ENCODE measurements at regions not wholly inside any gene's neighbourhood (a gene's known extent, or its start where the extent isn't known, plus 50 kb on each side); places are given as distances from the start of the nearest gene placed in this dataset.

GRCh38 chr11:104765401-104766095 lies 132.7 kb downstream of the CASP12 start:
- peak in 1 of 2 donors; percentile 9 for DNase-seq (ENCODE audit: low read depth in 2 of 2)
- H3K4me3 ChIP-seq (replicated peaks in 1 of 2; ENCODE audit: low read depth in 2 of 2, low read length in 2 of 2) = no peak overlapping the region
- TF ChIP-seq, protein P1, sequence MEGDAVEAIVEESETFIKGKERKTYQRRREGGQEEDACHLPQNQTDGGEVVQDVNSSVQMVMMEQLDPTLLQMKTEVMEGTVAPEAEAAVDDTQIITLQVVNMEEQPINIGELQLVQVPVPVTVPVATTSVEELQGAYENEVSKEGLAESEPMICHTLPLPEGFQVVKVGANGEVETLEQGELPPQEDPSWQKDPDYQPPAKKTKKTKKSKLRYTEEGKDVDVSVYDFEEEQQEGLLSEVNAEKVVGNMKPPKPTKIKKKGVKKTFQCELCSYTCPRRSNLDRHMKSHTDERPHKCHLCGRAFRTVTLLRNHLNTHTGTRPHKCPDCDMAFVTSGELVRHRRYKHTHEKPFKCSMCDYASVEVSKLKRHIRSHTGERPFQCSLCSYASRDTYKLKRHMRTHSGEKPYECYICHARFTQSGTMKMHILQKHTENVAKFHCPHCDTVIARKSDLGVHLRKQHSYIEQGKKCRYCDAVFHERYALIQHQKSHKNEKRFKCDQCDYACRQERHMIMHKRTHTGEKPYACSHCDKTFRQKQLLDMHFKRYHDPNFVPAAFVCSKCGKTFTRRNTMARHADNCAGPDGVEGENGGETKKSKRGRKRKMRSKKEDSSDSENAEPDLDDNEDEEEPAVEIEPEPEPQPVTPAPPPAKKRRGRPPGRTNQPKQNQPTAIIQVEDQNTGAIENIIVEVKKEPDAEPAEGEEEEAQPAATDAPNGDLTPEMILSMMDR (IDR thresholded peaks at IDR 0.05; ENCODE audit: low read depth, low read length) = no peak

DNA sequence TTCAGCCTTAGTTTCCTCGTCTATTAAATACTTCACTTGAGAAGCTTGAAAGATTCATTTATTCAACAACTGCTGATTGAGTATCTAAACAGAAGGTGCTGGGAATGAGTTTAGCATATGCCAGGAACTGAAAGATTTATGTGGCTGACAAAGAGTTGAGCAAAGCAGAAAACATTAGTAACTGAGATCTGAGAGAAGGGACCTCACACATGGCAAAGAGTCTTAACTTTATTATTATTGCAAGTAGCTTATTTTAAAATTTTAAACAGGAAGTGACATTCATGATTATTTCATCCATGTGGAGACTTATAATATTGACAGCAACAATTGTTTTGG lies 133.6 kb downstream of the CASP12 start:
- DNase-seq (ENCODE audit: low read depth in 2 of 2) = no peak
- TF ChIP-seq, protein P1 (IDR thresholded peaks at IDR 0.05; ENCODE audit: low read depth, low read length) = no peak
- no peak overlapping the region for H3K4me3 ChIP-seq (replicated peaks in 1 of 2; ENCODE audit: low read depth in 2 of 2, low read length in 2 of 2)

GRCh38 chr11:104763930-104764709 lies 134.1 kb downstream of the CASP12 start:
- DNase-seq (ENCODE audit: low read depth in 2 of 2) = no peak
- TF ChIP-seq, protein P1 (IDR thresholded peaks at IDR 0.05; ENCODE audit: low read depth, low read length) = no peak
- H3K4me3 ChIP-seq (replicated peaks in 1 of 2; ENCODE audit: low read depth in 2 of 2, low read length in 2 of 2) = no peak overlapping the region

DNA sequence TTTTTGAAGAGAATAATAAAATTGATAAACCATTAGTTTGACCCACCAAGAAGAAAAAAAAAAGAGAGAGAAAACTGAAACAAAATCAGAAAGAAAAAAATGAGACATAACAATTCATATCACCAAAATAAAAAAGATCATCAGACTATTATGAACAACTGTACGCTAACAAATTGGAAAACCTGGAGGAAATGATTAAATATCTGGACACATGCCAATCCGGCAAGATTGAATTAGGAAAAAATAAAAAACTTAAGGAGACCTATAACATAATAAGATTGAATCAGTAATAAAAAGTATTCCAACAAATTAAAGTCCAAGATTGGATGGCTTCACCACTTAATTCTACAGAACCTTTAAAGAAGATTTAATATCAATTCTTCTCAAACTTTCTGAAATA lies 136.7 kb downstream of the CASP12 start:
- no peak overlapping the region for H3K4me3 ChIP-seq (replicated peaks in 1 of 2; ENCODE audit: low read depth in 2 of 2, low read length in 2 of 2)
- TF ChIP-seq, protein P1 (IDR thresholded peaks at IDR 0.05; ENCODE audit: low read depth, low read length) = no peak
- no peak for DNase-seq (ENCODE audit: low read depth in 2 of 2)

DNA sequence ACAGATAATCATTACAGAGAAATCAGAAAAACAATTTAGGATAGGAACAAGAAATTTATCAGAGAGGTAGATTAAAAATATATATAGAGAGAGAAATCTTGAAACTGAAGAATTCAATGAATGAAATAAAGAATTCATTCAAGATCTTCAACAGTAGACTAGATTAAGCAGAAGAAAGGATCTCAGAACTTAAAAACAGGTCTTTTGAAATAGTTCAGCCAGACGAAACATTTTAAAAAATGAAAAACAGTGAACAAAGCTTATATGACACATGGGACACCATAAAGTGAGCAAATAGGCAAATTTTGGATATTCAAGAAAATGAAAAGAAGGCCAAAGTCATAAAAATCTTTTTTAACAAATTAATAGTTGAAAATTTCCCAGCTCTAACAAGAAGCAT lies 138.8 kb downstream of the CASP12 start:
- TF ChIP-seq, protein P1 (IDR thresholded peaks at IDR 0.05; ENCODE audit: low read depth, low read length) = no peak
- DNase-seq (ENCODE audit: low read depth in 2 of 2) = no peak
- no peak overlapping the region for H3K4me3 ChIP-seq (replicated peaks in 1 of 2; ENCODE audit: low read depth in 2 of 2, low read length in 2 of 2)

DNA sequence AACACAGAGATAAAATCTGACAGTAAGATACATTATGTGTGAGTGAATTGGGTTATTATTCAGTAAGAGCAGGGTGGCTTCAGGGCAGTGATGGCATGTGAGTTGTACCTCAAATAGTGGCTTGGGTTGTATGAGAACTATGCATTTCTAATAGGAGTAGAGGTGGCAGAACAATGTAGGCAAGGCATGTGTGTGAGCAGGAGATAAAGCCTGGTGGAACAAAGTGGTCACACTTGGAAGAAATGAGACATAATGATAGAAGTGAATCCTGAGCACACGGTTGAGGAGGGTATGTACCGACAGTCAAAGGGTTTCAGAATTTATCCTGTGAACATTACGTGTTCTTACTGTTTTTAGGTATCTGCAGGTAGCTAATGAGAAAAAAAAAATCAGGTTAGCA lies 159.3 kb downstream of the CASP12 start:
- H3K4me3 ChIP-seq (replicated peaks in 1 of 2; ENCODE audit: low read depth in 2 of 2, low read length in 2 of 2) = no peak overlapping the region
- TF ChIP-seq, protein P1 (IDR thresholded peaks at IDR 0.05; ENCODE audit: low read depth, low read length) = no peak

More for the DNA sequence above, 159.3 kb downstream of the CASP12 start:
- no peak for DNase-seq (ENCODE audit: low read depth in 2 of 2)
